Bronchial epithelial cell (primary cell): ENCODE measurements at regions not wholly inside any gene's neighbourhood (a gene's known extent, or its start where the extent isn't known, plus 50 kb on each side); places are given as distances from the start of the nearest gene placed in this dataset.
"Not testable (repeated sequence)": the region's sequence is repeated elsewhere in the genome, so short reads cannot be mapped to it uniquely, and the experiment has no call there.

ENCODE experiments used
- DNase-seq: peaks from one replicate; pipeline ENCODE4 v3.0.0-alpha.2; 2010; ENCODE audit warnings: low read depth
- FAIRE-seq: peaks from 2 replicates; lab custom pipeline; 2011; peaks lifted over from hg19 to GRCh38; lab: Jason Lieb, UNC
- H3K27me3 ChIP-seq: 2 replicates; pipeline ENCODE4 v1.5.1; 2011; ENCODE audit warnings: low read length; ENCODE audit not compliant: control insufficient read depth, insufficient read depth
- H3K36me3 ChIP-seq: 2 replicates; pipeline ENCODE4 v1.5.1; 2011; ENCODE audit warnings: low read length; ENCODE audit not compliant: control insufficient read depth, insufficient read depth
- H3K4me3 ChIP-seq: 2 replicates; pipeline ENCODE4 v1.5.1; 2011; ENCODE audit warnings: mild to moderate bottlenecking, low read depth, low read length, control low read depth
- CTCF ChIP-seq: IDR thresholded peaks from 2 replicates; pipeline ENCODE4 v1.5.1; 2011; ENCODE audit warnings: mild to moderate bottlenecking, moderate library complexity, low read length, control low read depth, inconsistent platforms; ENCODE audit not compliant: insufficient read depth, severe bottlenecking

- no peak for TF ChIP-seq CTCF
- Histone ChIP-seq H3K36me3 (no peaks in the 10 kb centered on the region), H3K4me3 (no peak overlapping the region), H3K27me3 (no peaks in the 10 kb centered on the region)
- FAIRE-seq (no peak), DNase-seq (no peak)
Measured at GRCh38 chr4:64738240-64738639, 329.0 kb upstream of the TECRL start.

- H3K27me3 ChIP-seq, H3K36me3 ChIP-seq, FAIRE-seq, DNase-seq, H3K4me3 ChIP-seq: not testable (repeated sequence)
Measured at GRCh38 chr4:64737854-64738138, 328.5 kb upstream of the TECRL start.

GRCh38 chr4:64737026-64737853 lies 328.0 kb upstream of the TECRL start:
- no peaks in the 10 kb centered on the region for H3K27me3 ChIP-seq
- FAIRE-seq (no peak), DNase-seq (no peak)

GRCh38 chr4:64729561-64729960 lies 320.3 kb upstream of the TECRL start:
- Histone ChIP-seq H3K27me3 (no peaks in the 10 kb centered on the region), H3K4me3 (no peak overlapping the region), H3K36me3 (no peaks in the 10 kb centered on the region)
- no peak for FAIRE-seq
- TF ChIP-seq CTCF = no peak
- DNase-seq = no peak

More at GRCh38 chr4:64737026-64737853, 328.0 kb upstream of the TECRL start:
- Histone ChIP-seq H3K4me3 (no peak overlapping the region), H3K36me3 (no peaks in the 10 kb centered on the region)
- no peak for TF ChIP-seq CTCF

GRCh38 chr4:64727960-64728359 lies 318.7 kb upstream of the TECRL start:
- Histone ChIP-seq H3K4me3 (no peak overlapping the region), H3K36me3 (no peaks in the 10 kb centered on the region), H3K27me3 (no peaks in the 10 kb centered on the region)
- FAIRE-seq (no peak), DNase-seq (no peak)
- TF ChIP-seq CTCF = no peak

GRCh38 chr4:64727391-64727790 lies 318.1 kb upstream of the TECRL start:
- H3K4me3 ChIP-seq, H3K27me3 ChIP-seq, H3K36me3 ChIP-seq, DNase-seq, FAIRE-seq: not testable (repeated sequence)

GRCh38 chr4:64724689-64725088 lies 315.4 kb upstream of the TECRL start:
- Histone ChIP-seq H3K4me3 (no peak overlapping the region), H3K36me3 (no peaks in the 10 kb centered on the region), H3K27me3 (no peaks in the 10 kb centered on the region)
- no peak for DNase-seq
- FAIRE-seq = no peak
- no peak for TF ChIP-seq CTCF
